Activated naive CD4-positive, alpha-beta T cell treated with anti-CD3 and anti-CD28 coated beads, Interleukin-2, amount 50 U/mL, for 24 hours (primary cell): ENCODE measurements at regions not wholly inside any gene's neighbourhood (a gene's known extent, or its start where the extent isn't known, plus 50 kb on each side); places are given as distances from the start of the nearest gene placed in this dataset.

ENCODE experiments used
- H3K27ac Mint-ChIP-seq: one replicate; pipeline ENCODE4 v1.8.0; 2021; ENCODE audit warnings: mild to moderate bottlenecking, mixed read lengths
- H3K27me3 Mint-ChIP-seq: one replicate; pipeline ENCODE4 v1.8.0; 2021; ENCODE audit warnings: mixed read lengths
- H3K36me3 Mint-ChIP-seq: one replicate; pipeline ENCODE4 v1.8.0; 2021; ENCODE audit warnings: mixed read lengths
- H3K4me1 Mint-ChIP-seq: one replicate; pipeline ENCODE4 v1.8.0; 2021; ENCODE audit warnings: mixed read lengths
- H3K4me3 Mint-ChIP-seq: one replicate; pipeline ENCODE4 v1.8.0; 2021; ENCODE audit warnings: mild to moderate bottlenecking, mixed read lengths
- H3K9me3 Mint-ChIP-seq: one replicate; pipeline ENCODE4 v1.8.0; 2021; ENCODE audit warnings: mixed read lengths

GRCh38 chr4:188854436-188854835, 715.2 kb downstream of the TRIML1 start:
- H3K9me3 Mint-ChIP-seq: peaks cover 13% of the 10 kb centered on the region
- H3K27ac Mint-ChIP-seq: no peak overlapping the region
- H3K36me3 Mint-ChIP-seq: no peaks in the 10 kb centered on the region
- no peaks in the 10 kb centered on the region for H3K4me1 Mint-ChIP-seq
- no peaks in the 10 kb centered on the region for H3K27me3 Mint-ChIP-seq
- H3K4me3 Mint-ChIP-seq: no peak overlapping the region

GRCh38 chr4:188858696-188859095, 719.5 kb downstream of the TRIML1 start:
- Mint-ChIP-seq H3K27me3 (no peaks in the 10 kb centered on the region), H3K4me1 (no peaks in the 10 kb centered on the region), H3K4me3 (no peak overlapping the region), H3K9me3 (peaks cover 23% of the 10 kb centered on the region), H3K27ac (no peak overlapping the region), H3K36me3 (no peaks in the 10 kb centered on the region)

GRCh38 chr4:188864741-188865140, 725.5 kb downstream of the TRIML1 start:
- no peak overlapping the region for H3K4me3 Mint-ChIP-seq
- H3K9me3 Mint-ChIP-seq: peaks cover 21% of the 10 kb centered on the region
- H3K27me3 Mint-ChIP-seq: no peaks in the 10 kb centered on the region
- H3K27ac Mint-ChIP-seq: no peak overlapping the region
- H3K36me3 Mint-ChIP-seq: no peaks in the 10 kb centered on the region
- no peaks in the 10 kb centered on the region for H3K4me1 Mint-ChIP-seq

- Mint-ChIP-seq H3K4me3 (no peak overlapping the region), H3K4me1 (no peaks in the 10 kb centered on the region), H3K27ac (no peak overlapping the region), H3K9me3 (peaks cover 16% of the 10 kb centered on the region), H3K36me3 (no peaks in the 10 kb centered on the region), H3K27me3 (no peaks in the 10 kb centered on the region)
Measured at GRCh38 chr4:188867796-188868195, 728.6 kb downstream of the TRIML1 start.

GRCh38 chr4:188869581-188869980, 730.3 kb downstream of the TRIML1 start:
- no peak overlapping the region for H3K4me3 Mint-ChIP-seq
- H3K27ac Mint-ChIP-seq: no peak overlapping the region
- no peaks in the 10 kb centered on the region for H3K4me1 Mint-ChIP-seq
- no peaks in the 10 kb centered on the region for H3K36me3 Mint-ChIP-seq
- H3K9me3 Mint-ChIP-seq: peaks cover 13% of the 10 kb centered on the region
- no peaks in the 10 kb centered on the region for H3K27me3 Mint-ChIP-seq

GRCh38 chr4:188872809-188873208, 733.6 kb downstream of the TRIML1 start:
- Mint-ChIP-seq H3K27ac (no peak overlapping the region), H3K9me3 (peaks cover 7% of the 10 kb centered on the region), H3K36me3 (no peaks in the 10 kb centered on the region), H3K4me3 (no peak overlapping the region), H3K27me3 (no peaks in the 10 kb centered on the region), H3K4me1 (no peaks in the 10 kb centered on the region)

- Mint-ChIP-seq H3K27ac (no peak overlapping the region), H3K4me1 (no peaks in the 10 kb centered on the region), H3K36me3 (no peaks in the 10 kb centered on the region), H3K27me3 (no peaks in the 10 kb centered on the region), H3K4me3 (no peak overlapping the region), H3K9me3 (peaks cover 5% of the 10 kb centered on the region)
Measured at GRCh38 chr4:188876881-188877280, 737.6 kb downstream of the TRIML1 start.

- Mint-ChIP-seq H3K36me3 (no peaks in the 10 kb centered on the region), H3K27ac (no peak overlapping the region), H3K9me3 (peaks cover 5% of the 10 kb centered on the region), H3K4me1 (no peaks in the 10 kb centered on the region), H3K4me3 (no peak overlapping the region), H3K27me3 (no peaks in the 10 kb centered on the region)
Measured at GRCh38 chr4:188879598-188879997, 740.4 kb downstream of the TRIML1 start.

- no peaks in the 10 kb centered on the region for H3K4me1 Mint-ChIP-seq
- no peak overlapping the region for H3K4me3 Mint-ChIP-seq
- H3K27me3 Mint-ChIP-seq: no peaks in the 10 kb centered on the region
- H3K27ac Mint-ChIP-seq: no peak overlapping the region
- H3K36me3 Mint-ChIP-seq: no peaks in the 10 kb centered on the region
- peaks cover 7% of the 10 kb centered on the region for H3K9me3 Mint-ChIP-seq
Measured at GRCh38 chr4:188887905-188888304, 748.7 kb downstream of the TRIML1 start.

GRCh38 chr4:188892837-188893236, 753.6 kb downstream of the TRIML1 start:
- H3K4me3 Mint-ChIP-seq: no peak overlapping the region
- H3K27ac Mint-ChIP-seq: no peak overlapping the region
- H3K9me3 Mint-ChIP-seq: peaks cover 12% of the 10 kb centered on the region
- H3K27me3 Mint-ChIP-seq: no peaks in the 10 kb centered on the region
- no peaks in the 10 kb centered on the region for H3K4me1 Mint-ChIP-seq
- peaks cover 2% of the 10 kb centered on the region for H3K36me3 Mint-ChIP-seq

- no peaks in the 10 kb centered on the region for H3K27me3 Mint-ChIP-seq
- H3K27ac Mint-ChIP-seq: no peak overlapping the region
- no peak overlapping the region for H3K4me3 Mint-ChIP-seq
- peaks cover 12% of the 10 kb centered on the region for H3K9me3 Mint-ChIP-seq
- no peaks in the 10 kb centered on the region for H3K36me3 Mint-ChIP-seq
- no peaks in the 10 kb centered on the region for H3K4me1 Mint-ChIP-seq
Measured at GRCh38 chr4:188903986-188904385, 764.7 kb downstream of the TRIML1 start.

GRCh38 chr4:188904617-188905016, 765.4 kb downstream of the TRIML1 start:
- Mint-ChIP-seq H3K4me1 (no peaks in the 10 kb centered on the region), H3K9me3 (peaks cover 12% of the 10 kb centered on the region), H3K27me3 (no peaks in the 10 kb centered on the region), H3K27ac (no peak overlapping the region), H3K4me3 (no peak overlapping the region), H3K36me3 (no peaks in the 10 kb centered on the region)

GRCh38 chr4:188905248-188905647, 766.0 kb downstream of the TRIML1 start:
- peaks cover 11% of the 10 kb centered on the region for H3K9me3 Mint-ChIP-seq
- H3K27me3 Mint-ChIP-seq: no peaks in the 10 kb centered on the region
- no peaks in the 10 kb centered on the region for H3K36me3 Mint-ChIP-seq
- no peaks in the 10 kb centered on the region for H3K4me1 Mint-ChIP-seq
- no peak overlapping the region for H3K27ac Mint-ChIP-seq
- no peak overlapping the region for H3K4me3 Mint-ChIP-seq

- Mint-ChIP-seq H3K27ac (no peak overlapping the region), H3K9me3 (no peaks in the 10 kb centered on the region), H3K27me3 (no peaks in the 10 kb centered on the region), H3K36me3 (no peaks in the 10 kb centered on the region), H3K4me3 (no peak overlapping the region), H3K4me1 (no peaks in the 10 kb centered on the region)
Measured at GRCh38 chr4:188911199-188911598, 772.0 kb downstream of the TRIML1 start.

GRCh38 chr4:188911707-188912106, 772.5 kb downstream of the TRIML1 start:
- H3K27ac Mint-ChIP-seq: no peak overlapping the region
- H3K36me3 Mint-ChIP-seq: no peaks in the 10 kb centered on the region
- H3K4me1 Mint-ChIP-seq: no peaks in the 10 kb centered on the region
- no peaks in the 10 kb centered on the region for H3K9me3 Mint-ChIP-seq
- no peaks in the 10 kb centered on the region for H3K27me3 Mint-ChIP-seq
- H3K4me3 Mint-ChIP-seq: no peak overlapping the region

GRCh38 chr4:188915175-188915574, 775.9 kb downstream of the TRIML1 start:
- no peaks in the 10 kb centered on the region for H3K4me1 Mint-ChIP-seq
- peaks cover 14% of the 10 kb centered on the region for H3K9me3 Mint-ChIP-seq
- H3K27ac Mint-ChIP-seq: no peak overlapping the region

GRCh38 chr4:188918787-188919186, 779.5 kb downstream of the TRIML1 start:
- Mint-ChIP-seq H3K9me3 (peaks cover 14% of the 10 kb centered on the region), H3K36me3 (no peaks in the 10 kb centered on the region), H3K27ac (no peak overlapping the region), H3K4me3 (no peak overlapping the region), H3K4me1 (no peaks in the 10 kb centered on the region), H3K27me3 (no peaks in the 10 kb centered on the region)

More at GRCh38 chr4:188915175-188915574, 775.9 kb downstream of the TRIML1 start:
- no peaks in the 10 kb centered on the region for H3K36me3 Mint-ChIP-seq
- no peaks in the 10 kb centered on the region for H3K27me3 Mint-ChIP-seq
- H3K4me3 Mint-ChIP-seq: no peak overlapping the region
